Stomach (tissue), 8 donors: ENCODE measurements at regions not wholly inside any gene's neighbourhood (a gene's known extent, or its start where the extent isn't known, plus 50 kb on each side); places are given as distances from the start of the nearest gene placed in this dataset.

Experiments used
- DNase-seq, 2 donors: peaks; one replicate each; pipeline versions ENCODE4 v3.0.0 to v3.0.0-alpha.2; 2013 to 2019
- H3K27ac ChIP-seq, 5 donors: fragments of 200-600 bp in 4 of 5; sonication (generic) in 4 of 5; one replicate each; pipeline ENCODE4 v1.5.1; 2013 to 2019; ENCODE audit warnings: mild to moderate bottlenecking in 1 of 5, moderate library complexity in 1 of 5
- H3K27me3 ChIP-seq, 3 donors: fragments of 200-600 bp; sonication (generic); one replicate each; pipeline ENCODE4 v1.5.1; 2017 to 2019; ENCODE audit warnings: mixed run types in 1 of 3
- H3K36me3 ChIP-seq, 4 donors: fragments of 200-600 bp; sonication (generic); 1 replicate in 3 of 4; 2 replicates in 1 of 4; pipeline ENCODE4 v1.5.1; 2016 to 2019
- H3K4me1 ChIP-seq, 4 donors: fragments of 200-600 bp; sonication (generic); one replicate each; pipeline ENCODE4 v1.5.1; 2016 to 2019
- H3K4me3 ChIP-seq, 4 donors: fragments of 200-600 bp; sonication (generic) in 3 of 4; one replicate each; pipeline ENCODE4 v1.5.1; 2016 to 2019; ENCODE audit warnings: mild to moderate bottlenecking in 1 of 4
- H3K9me3 ChIP-seq, 4 donors: fragments of 200-600 bp; sonication (generic); one replicate each; pipeline ENCODE4 v1.5.1; 2016 to 2019
- EP300 ChIP-seq: sonication (generic); formaldehyde crosslinking; IDR thresholded peaks from one replicate; pipeline ENCODE4 v1.6.1; 2017; ENCODE audit warnings: antibody characterized with exemption
- POLR2A ChIP-seq, 4 donors: fragments of 450-650 bp; IDR thresholded peaks; one replicate each; pipeline ENCODE4 v1.6.1; 2016; ENCODE audit warnings: antibody characterized with exemption in 4 of 4, control low read depth in 2 of 4, mild to moderate bottlenecking in 1 of 4, moderate library complexity in 1 of 4
- POLR2AphosphoS5 ChIP-seq, 3 donors: sonication (generic); formaldehyde crosslinking; IDR thresholded peaks; one replicate each; pipeline ENCODE4 v1.6.1; 2016; ENCODE audit warnings: antibody characterized with exemption in 3 of 3
- whole genome bisulfite sequencing, 5 donors: extraction: QIAGEN DNeasy Blood & Tissue Kit in 3 of 5; methylation state at CpG; one replicate each; pipeline versions ENCODE4 v1.1.5 to v1.1.7; 2013 to 2018; 5-methylcytosine and 5-hydroxymethylcytosine counted together
- intact Hi-C: fragments of 100-400 bp; cut with DNase I; formaldehyde crosslinking; loops from one replicate; pipeline ENCODE4 v1.15.1; 2023; ENCODE audit warnings: low total_unique reads
- TF ChIP-seq, protein P1 (sequence below), 7 experiments: fragments of 450-650 bp in 4 of 7; fragments of 200-600 bp in 3 of 7; sonication (generic) in 3 of 7; IDR thresholded peaks; one replicate each; pipeline ENCODE4 v1.5.1; 2016 to 2019; ENCODE audit warnings: antibody characterized with exemption in 7 of 7, control low read depth in 2 of 7, mild to moderate bottlenecking in 1 of 7
- donor health status: healthy with polysubstance abuse.
- donor health status: Bipolar disorder and iron deficiency.
- donor health status: healthy.

GRCh38 chr18:42157420-42157819, 202.4 kb downstream of the PIK3C3 start:
- no peak for DNase-seq
- Histone ChIP-seq H3K9me3 (no peaks in the 10 kb centered on the region), H3K36me3 (no peaks in the 10 kb centered on the region), H3K27ac (no peak overlapping the region), H3K27me3 (no peaks in the 10 kb centered on the region), H3K4me1 (no peaks in the 10 kb centered on the region), H3K4me3 (no peak overlapping the region)
- TF ChIP-seq, protein P1, sequence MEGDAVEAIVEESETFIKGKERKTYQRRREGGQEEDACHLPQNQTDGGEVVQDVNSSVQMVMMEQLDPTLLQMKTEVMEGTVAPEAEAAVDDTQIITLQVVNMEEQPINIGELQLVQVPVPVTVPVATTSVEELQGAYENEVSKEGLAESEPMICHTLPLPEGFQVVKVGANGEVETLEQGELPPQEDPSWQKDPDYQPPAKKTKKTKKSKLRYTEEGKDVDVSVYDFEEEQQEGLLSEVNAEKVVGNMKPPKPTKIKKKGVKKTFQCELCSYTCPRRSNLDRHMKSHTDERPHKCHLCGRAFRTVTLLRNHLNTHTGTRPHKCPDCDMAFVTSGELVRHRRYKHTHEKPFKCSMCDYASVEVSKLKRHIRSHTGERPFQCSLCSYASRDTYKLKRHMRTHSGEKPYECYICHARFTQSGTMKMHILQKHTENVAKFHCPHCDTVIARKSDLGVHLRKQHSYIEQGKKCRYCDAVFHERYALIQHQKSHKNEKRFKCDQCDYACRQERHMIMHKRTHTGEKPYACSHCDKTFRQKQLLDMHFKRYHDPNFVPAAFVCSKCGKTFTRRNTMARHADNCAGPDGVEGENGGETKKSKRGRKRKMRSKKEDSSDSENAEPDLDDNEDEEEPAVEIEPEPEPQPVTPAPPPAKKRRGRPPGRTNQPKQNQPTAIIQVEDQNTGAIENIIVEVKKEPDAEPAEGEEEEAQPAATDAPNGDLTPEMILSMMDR (IDR thresholded peaks at IDR 0.05): no peak
- TF ChIP-seq POLR2AphosphoS5 (IDR thresholded peaks at IDR 0.05) (no peak), EP300 (no peak), POLR2A (IDR thresholded peaks at IDR 0.05) (no peak)
- intact Hi-C loops: no loop called here
- 82 to 94% (median 86%) methylated on average over 1 of the region's 1 CpG for WGBS, 5 donors

DNA sequence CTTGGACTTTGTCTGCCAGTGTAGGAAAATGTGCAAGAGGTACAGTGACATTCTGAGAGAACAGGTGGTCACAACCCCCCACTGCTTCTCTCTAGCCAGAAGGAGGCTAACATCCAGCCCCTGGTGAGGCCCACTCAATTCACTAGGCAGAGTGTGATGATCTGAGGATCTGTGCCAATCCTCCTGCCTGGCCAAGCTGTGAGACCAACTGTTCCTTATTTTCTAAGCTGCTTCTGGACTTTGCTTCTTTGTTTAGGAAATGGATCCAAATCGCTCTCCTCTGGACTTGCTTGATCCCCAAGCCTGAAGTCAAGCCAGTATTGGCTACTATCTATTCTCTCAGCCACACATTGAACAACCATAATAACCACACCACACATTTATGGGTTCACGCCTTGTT, 202.8 kb downstream of the PIK3C3 start:
- no peaks in the 10 kb centered on the region for H3K27me3 ChIP-seq
- intact Hi-C loops: no loop called here
- H3K4me3 ChIP-seq: no peak overlapping the region
- no peaks in the 10 kb centered on the region for H3K36me3 ChIP-seq
- no peak overlapping the region for H3K27ac ChIP-seq
- DNase-seq: no peak
- WGBS, 5 donors: 77 to 93% (median 83%) methylated on average over 2 of the region's 2 CpGs
- no peaks in the 10 kb centered on the region for H3K9me3 ChIP-seq
- no peaks in the 10 kb centered on the region for H3K4me1 ChIP-seq
- TF ChIP-seq POLR2AphosphoS5 (IDR thresholded peaks at IDR 0.05) (no peak), POLR2A (IDR thresholded peaks at IDR 0.05) (no peak)

DNA sequence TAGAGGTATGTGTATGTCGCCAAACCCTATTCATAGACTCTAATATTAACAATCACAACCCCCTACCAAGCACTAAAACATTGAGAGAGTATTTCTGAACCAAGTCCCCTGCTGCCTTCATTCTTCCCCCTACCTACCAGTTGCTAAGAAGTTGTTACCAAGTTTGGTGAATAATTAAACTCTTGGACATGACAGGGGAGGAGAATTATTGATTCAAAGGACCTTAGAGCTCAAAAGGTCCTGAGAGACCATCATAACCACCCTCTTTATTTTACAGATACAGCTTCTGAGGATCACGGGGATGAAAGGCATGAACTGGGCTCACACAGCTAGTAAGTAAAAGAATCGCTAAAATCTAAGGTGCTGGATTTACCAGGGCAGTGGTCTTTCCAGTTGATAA, 204.1 kb downstream of the PIK3C3 start:
- DNase-seq: no peak
- H3K36me3 ChIP-seq: no peaks in the 10 kb centered on the region
- 71 to 81% (median 78%) methylated on average over 3 of the region's 3 CpGs for WGBS, 5 donors
- H3K27me3 ChIP-seq: no peaks in the 10 kb centered on the region
- no peak overlapping the region for H3K27ac ChIP-seq
- no peaks in the 10 kb centered on the region for H3K9me3 ChIP-seq
- no peak overlapping the region for H3K4me3 ChIP-seq
- no peaks in the 10 kb centered on the region for H3K4me1 ChIP-seq
- intact Hi-C loops: no loop called here
- TF ChIP-seq EP300 (no peak), POLR2AphosphoS5 (IDR thresholded peaks at IDR 0.05) (no peak), POLR2A (IDR thresholded peaks at IDR 0.05) (no peak)
- TF ChIP-seq, protein P1 (IDR thresholded peaks at IDR 0.05): no peak

DNA sequence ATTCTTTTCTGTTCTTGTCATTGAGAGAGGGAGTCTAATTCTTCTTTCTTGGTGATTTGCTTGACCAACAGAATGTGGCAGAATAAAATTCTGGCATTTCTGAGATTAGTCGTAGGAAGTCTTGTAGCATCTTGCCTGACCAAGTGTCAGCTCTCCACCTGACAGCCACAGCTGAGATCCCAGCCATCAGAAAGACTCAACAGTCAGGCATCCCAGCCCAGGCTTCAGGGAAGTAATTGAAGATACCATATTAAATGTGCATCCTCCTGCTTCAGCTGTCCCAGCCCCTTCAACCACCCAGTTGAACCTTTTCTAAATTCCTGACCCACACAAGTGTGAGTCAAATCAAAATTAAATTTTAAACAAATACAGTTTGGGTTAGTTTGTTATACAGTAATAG, 208.3 kb downstream of the PIK3C3 start:
- WGBS, 5 donors: 67 to 96% (median 89%) methylated on average over 1 of the region's 1 CpG
- intact Hi-C loops: no loop called here
- H3K27ac ChIP-seq: no peak overlapping the region
- TF ChIP-seq POLR2AphosphoS5 (IDR thresholded peaks at IDR 0.05) (no peak), EP300 (no peak), POLR2A (IDR thresholded peaks at IDR 0.05) (no peak)
- TF ChIP-seq, protein P1 (IDR thresholded peaks at IDR 0.05): no peak
- no peaks in the 10 kb centered on the region for H3K27me3 ChIP-seq
- H3K4me1 ChIP-seq: no peaks in the 10 kb centered on the region
- H3K4me3 ChIP-seq: no peak overlapping the region
- H3K36me3 ChIP-seq: no peaks in the 10 kb centered on the region
- H3K9me3 ChIP-seq: no peaks in the 10 kb centered on the region
- DNase-seq: no peak

- DNase-seq: no peak
- intact Hi-C loops: no loop called here
- no peaks in the 10 kb centered on the region for H3K4me1 ChIP-seq
- H3K27ac ChIP-seq: no peak overlapping the region
- WGBS, 5 donors: 64 to 85% (median 71%) methylated on average over 1 of the region's 1 CpG
- H3K27me3 ChIP-seq: no peaks in the 10 kb centered on the region
- no peak overlapping the region for H3K4me3 ChIP-seq
- no peaks in the 10 kb centered on the region for H3K9me3 ChIP-seq
- no peaks in the 10 kb centered on the region for H3K36me3 ChIP-seq
- no peak for TF ChIP-seq POLR2AphosphoS5 (IDR thresholded peaks at IDR 0.05)
- no peak for TF ChIP-seq EP300
- TF ChIP-seq, protein P1 (IDR thresholded peaks at IDR 0.05): no peak
- no peak for TF ChIP-seq POLR2A (IDR thresholded peaks at IDR 0.05)
These were observed 209.5 kb downstream of the PIK3C3 start for GRCh38 chr18:42164556-42164955.
